ENCODE measurements at regions not wholly inside any gene's neighbourhood (a gene's known extent, or its start where the extent isn't known, plus 50 kb on each side); places are given as distances from the start of the nearest gene placed in this dataset.
A peak's percentile ranks its signal among the peaks of the same experiment; 100 is the strongest.

GRCh38 chr13:48761256-48761655, 107.5 kb downstream of the CYSLTR2 start:
- no peak for DNase-seq (ENCODE audit: low read depth in 3 of 3, low spot score in 2 of 3)

DNA sequence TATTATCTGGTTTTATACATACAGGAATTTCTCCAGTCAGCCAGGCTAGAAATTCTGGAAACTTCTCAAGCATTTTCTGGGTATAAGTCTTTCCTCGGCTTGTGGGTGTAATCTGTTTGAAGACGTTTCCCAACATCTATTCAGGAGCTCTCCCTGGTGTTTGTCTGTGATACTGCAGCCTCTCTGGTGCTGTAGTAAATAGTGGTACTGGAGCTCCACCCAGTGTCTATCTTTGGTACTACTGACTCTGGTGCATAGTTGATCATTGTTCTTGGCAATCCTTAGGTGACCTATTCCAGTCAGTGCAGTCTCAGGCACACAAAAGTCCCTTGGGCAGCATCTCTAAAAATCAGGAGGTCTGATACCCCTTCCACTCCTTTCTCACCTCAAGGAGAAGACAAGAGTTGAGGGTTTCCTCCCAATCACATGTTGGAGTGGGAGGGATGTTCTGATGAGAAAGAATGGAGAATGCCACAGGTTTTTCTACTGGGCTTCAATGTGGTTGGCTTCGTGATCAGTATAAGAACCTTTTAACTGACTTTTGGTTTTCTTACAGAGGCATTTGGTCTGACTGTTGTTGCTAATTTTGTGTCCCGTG, 115.5 kb downstream of the CYSLTR2 start:
- peak; percentile 60 to 81 (median 73) for DNase-seq (ENCODE audit: low read depth in 3 of 3, low spot score in 2 of 3)

DNA sequence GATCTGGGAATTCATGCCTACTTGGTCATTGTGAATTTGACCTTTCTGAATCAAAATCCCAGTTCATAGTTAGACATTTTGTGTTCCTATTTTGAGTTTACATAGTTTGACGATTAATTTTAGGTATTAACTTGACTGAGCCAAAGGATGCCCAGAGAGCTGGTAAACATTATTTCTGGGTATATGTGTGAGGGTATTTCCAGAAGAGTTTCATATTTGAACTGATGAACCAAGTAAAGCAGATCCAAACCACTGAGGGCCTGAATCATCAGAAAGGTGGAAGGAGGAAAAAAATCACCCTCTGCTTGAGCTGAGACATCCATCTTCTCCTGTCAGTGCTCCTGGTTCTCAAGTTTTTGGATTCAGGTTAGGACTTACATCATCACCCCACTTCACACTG, 116.6 kb downstream of the CYSLTR2 start:
- DNase-seq (ENCODE audit: low read depth in 3 of 3, low spot score in 2 of 3), result no peak

- DNase-seq (ENCODE audit: low read depth in 3 of 3, low spot score in 2 of 3), result no peak
Measured at GRCh38 chr13:48772908-48773307, 119.2 kb downstream of the CYSLTR2 start.

GRCh38 chr13:48773531-48774275, 120.0 kb downstream of the CYSLTR2 start:
- no peak for DNase-seq (ENCODE audit: low read depth in 3 of 3, low spot score in 2 of 3)

DNA sequence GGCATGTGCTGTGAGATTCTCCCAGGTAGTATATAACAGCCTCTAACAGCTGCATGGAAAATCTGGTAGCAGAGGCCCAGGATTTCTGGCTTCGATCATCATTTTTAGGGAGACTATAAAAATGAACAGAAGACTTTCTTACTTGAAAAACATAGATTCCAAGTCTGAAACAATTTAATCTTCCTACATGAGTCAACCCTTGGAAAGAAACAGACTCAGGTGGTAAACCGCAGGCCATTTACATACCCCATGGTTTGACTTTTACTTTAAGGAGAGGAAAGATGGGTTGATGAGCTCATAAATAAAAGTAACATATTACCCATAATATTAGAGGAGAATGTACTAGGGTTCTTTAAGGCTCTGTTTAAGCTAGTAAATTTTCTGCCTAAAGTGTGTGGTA, 121.6 kb downstream of the CYSLTR2 start:
- no peak for DNase-seq (ENCODE audit: low read depth in 3 of 3, low spot score in 2 of 3)

DNA sequence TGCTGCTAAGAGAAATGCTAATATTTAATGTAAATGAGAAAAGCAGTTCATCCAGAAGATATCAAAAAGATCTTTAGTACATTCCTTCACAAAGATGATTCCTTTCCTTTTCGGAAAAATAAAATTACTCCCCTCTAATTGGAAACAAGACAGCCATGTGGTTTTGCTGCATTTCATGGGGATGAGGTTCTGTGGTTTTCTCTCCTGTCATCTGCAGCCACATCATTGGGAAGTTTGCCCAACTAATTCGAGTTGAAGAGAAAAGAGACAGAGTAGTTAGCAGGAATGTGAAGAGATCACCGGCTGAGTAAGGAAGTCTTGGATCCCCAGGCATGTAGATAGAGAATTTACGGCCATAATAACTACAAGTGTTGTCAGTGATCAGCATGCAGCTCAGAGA, 122.1 kb downstream of the CYSLTR2 start:
- no peak for DNase-seq (ENCODE audit: low read depth in 3 of 3, low spot score in 2 of 3)

GRCh38 chr13:48776401-48776800, 122.7 kb downstream of the CYSLTR2 start:
- no peak for DNase-seq (ENCODE audit: low read depth in 3 of 3, low spot score in 2 of 3)

- no peak for DNase-seq (ENCODE audit: low read depth in 3 of 3, low spot score in 2 of 3)
Measured at GRCh38 chr13:48778610-48779009, 124.9 kb downstream of the CYSLTR2 start.

DNA sequence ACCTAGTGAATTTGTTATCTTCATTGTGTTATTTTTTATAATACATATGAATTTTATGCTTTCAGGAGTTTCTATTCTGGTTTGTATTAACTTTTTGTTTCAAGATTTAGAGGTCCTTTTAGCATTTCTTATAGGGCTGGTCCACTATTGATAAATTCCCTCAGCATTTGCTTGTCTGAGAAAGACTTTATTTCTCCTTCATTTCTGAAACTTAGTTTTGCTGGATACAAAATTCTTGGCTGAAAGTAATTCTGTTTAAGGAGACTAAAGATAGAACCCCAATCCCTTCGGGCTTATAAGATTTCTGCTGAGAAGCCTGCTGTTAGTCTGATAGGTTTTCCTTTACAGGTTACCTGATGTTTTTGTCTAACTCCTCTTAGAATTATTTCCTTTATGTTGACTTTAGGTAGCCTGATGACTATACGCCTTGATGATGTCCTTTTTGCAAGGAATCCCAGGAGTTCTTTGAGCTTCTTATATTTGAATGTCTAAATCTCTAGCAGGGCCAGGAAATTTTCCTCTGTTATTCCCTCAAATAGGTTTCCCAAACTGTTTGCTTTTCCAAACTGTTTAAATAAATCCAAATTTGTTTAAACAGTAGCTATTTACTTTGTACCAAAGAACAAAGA, 127.1 kb downstream of the CYSLTR2 start:
- no peak for DNase-seq (ENCODE audit: low read depth in 3 of 3, low spot score in 2 of 3)

DNA sequence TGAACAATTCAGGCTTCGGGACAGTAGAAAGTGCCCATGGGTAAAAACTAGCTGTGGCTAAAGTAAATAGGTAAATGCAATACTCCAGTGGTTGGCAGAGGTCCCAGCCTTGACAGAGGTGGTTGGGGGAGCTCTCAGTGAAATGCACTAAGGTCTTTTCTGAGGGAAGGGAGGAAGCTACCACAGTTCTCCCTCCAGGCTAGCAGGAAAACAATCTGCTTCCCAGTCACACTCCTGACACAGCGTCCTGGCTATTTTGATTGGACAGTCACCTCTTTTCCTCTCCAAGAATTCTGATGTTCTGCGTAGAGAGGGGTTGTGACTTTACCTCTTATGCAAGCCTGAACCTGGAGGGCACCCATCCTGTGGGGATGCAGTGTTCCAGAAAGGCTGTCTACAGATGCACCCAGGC, 128.7 kb downstream of the CYSLTR2 start:
- no peak for DNase-seq (ENCODE audit: low read depth in 3 of 3, low spot score in 2 of 3)

GRCh38 chr13:48783181-48783630, 129.5 kb downstream of the CYSLTR2 start:
- DNase-seq (ENCODE audit: low read depth in 3 of 3, low spot score in 2 of 3), result no peak

DNA sequence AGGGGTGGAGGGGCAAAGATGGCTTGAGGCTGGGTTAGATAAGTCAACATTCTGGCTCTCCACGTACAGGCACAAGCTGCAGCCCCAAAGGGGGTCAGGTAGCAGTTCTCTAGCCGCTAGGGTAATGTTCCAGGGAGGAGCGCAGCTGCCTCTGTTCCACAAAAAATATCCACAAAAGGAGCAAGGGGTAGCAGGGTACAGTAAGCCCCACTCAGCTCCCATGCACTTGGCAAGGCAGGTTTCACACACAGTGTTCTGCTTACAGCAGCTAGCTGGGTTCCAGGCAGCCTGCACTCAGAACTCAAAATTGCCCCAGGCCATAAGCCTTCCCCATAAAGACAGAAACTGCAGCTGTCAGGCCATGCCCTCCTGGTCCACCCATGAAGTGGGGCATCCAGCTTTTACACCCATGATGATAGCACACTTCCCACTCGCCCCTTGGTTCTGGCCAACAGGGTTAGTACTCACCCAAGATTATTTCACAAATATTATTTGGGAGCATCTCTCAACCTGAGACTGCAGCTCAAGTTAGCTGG, 130.0 kb downstream of the CYSLTR2 start:
- DNase-seq (ENCODE audit: low read depth in 3 of 3, low spot score in 2 of 3), result no peak

DNA sequence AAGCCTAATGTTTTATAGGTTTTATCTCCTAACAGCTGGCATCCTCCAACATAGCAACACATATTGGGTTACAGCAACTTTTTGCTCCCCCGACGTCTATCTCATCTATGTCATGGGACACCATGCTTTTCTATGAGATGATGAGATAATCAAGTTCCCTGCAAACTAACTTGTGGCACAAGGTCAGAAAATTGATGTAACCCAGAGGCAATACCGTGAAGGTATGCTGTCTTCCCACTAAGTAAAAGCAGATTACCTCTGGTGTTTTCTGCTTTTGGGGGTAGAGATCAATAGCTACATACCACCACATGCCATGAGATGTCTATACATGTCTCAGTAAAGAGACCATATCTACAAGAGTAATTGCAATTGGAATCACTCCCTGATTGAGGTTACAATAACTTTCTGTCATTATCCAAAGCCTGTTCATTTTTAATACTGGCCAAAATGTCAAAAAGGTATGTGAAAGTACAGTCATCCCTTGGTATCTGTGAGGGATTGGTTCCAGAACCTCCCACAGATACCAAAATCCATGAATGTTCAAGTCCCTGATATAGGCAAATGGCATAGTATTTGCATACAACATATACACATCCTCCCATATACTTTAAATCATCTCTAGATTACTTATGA, 131.3 kb downstream of the CYSLTR2 start:
- no peak for DNase-seq (ENCODE audit: low read depth in 3 of 3, low spot score in 2 of 3)

- DNase-seq (ENCODE audit: low read depth in 3 of 3, low spot score in 2 of 3), result no peak
Measured at GRCh38 chr13:48790199-48790598, 136.5 kb downstream of the CYSLTR2 start.

DNA sequence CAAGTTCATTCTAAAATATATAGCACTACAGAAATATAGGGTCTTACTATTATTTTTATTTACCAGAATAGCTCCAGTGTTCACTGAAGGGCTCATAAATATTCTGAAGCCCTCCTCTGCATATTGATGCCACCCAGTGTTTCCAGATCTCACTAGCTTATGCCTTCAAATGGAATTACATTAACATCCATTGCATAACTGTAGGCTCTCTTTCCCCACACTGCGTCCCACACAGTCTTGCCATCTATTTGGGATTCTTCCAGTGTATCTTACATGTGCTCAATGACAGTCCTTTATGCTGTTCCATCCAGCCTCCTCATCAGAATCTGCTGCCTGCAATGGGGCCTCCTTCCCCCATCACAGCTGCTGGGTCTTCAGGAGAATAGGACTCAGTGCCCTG, 137.2 kb downstream of the CYSLTR2 start:
- DNase-seq (ENCODE audit: low read depth in 3 of 3, low spot score in 2 of 3), result no peak

GRCh38 chr13:48797127-48797526, 143.4 kb downstream of the CYSLTR2 start:
- DNase-seq (ENCODE audit: low read depth in 3 of 3, low spot score in 2 of 3), result no peak

DNA sequence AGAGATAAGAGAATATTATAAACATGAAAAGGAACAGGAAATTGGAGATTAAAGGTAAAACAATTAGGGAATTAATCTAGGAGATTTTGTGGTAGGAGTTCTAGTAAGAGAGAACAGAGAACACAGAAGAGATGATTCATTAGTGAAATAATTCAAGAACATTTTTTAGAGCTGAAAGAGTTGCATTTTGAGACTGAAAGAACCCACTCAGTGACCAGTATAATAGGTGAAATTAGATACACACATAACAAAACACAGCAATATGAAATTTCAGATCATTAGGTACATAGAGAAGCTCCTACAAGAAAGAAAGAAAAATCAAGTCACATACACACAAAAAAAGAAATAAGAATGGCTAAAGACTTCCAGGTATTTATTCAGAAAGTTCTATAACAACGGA, 144.0 kb downstream of the CYSLTR2 start:
- no peak for DNase-seq (ENCODE audit: low read depth in 3 of 3, low spot score in 2 of 3)

DNA sequence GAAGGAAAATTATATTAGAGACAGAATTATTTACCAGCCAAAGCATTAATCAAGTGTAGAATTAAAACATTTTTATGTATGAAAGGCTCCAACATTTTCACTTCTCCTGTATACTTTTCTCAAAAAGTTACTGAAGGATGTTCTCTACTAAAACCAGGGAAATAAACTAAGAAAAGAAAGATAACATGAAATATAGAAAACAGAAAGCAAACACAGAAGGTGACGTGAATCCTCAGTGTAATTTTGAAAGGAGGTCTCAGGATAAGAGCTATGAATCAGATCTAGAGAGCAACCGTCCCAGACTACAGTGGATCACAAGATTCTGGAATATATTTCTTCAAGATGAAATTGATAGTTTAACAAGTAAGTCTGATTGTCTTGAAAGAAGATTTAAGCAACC, 144.5 kb downstream of the CYSLTR2 start:
- DNase-seq (ENCODE audit: low read depth in 3 of 3, low spot score in 2 of 3), result no peak

GRCh38 chr13:48801255-48801654, 147.5 kb downstream of the CYSLTR2 start:
- no peak for DNase-seq (ENCODE audit: low read depth in 3 of 3, low spot score in 2 of 3)
